ENCODE measurements at regions not wholly inside any gene's neighbourhood (a gene's known extent, or its start where the extent isn't known, plus 50 kb on each side); places are given as distances from the start of the nearest gene placed in this dataset.
"Not testable (repeated sequence)": the region's sequence is repeated elsewhere in the genome, so short reads cannot be mapped to it uniquely, and the experiment has no call there.

- ChIA-PET POLR2A (no interaction called here), CTCF (no interaction called here)
- Histone ChIP-seq H3K36me3 (ENCODE audit: control insufficient read depth, insufficient read depth, low read length) (no peaks in the 10 kb centered on the region), H3K4me1 (peaks cover 14% of the 10 kb centered on the region), H3K9me3 (peaks cover 8% of the 10 kb centered on the region), H3K27me3 (replicated peaks; ENCODE audit: control insufficient read depth, insufficient read depth, low read length) (no peaks in the 10 kb centered on the region), H3K4me3 (ENCODE audit: low read depth, low read length) (no peak overlapping the region)
- TF ChIP-seq CTCF (IDR thresholded peaks at IDR 0.05; ENCODE audit: insufficient read depth in 1 of 2, low read depth in 1 of 2, low read length in 1 of 2, severe bottlenecking in 1 of 2, unreplicated experiment in 1 of 2) = no peak
- Mint-ChIP-seq H3K9me3 (ENCODE audit: unreplicated experiment) (peaks cover 19% of the 10 kb centered on the region), H3K36me3 (ENCODE audit: insufficient read depth, unreplicated experiment) (no peaks in the 10 kb centered on the region), H3K27ac (ENCODE audit: unreplicated experiment) (no peak overlapping the region), H3K27me3 (ENCODE audit: insufficient read depth, unreplicated experiment) (no peaks in the 10 kb centered on the region), H3K4me1 (ENCODE audit: low read depth, unreplicated experiment) (no peaks in the 10 kb centered on the region), H3K4me3 (ENCODE audit: unreplicated experiment) (no peak overlapping the region)
- DNase-seq = no peak
- BruUV-seq (replicated peaks) = no TSS peak
- intact Hi-C loops (cut with micrococcal nuclease; ENCODE audit: unreplicated experiment) = no loop called here
Measured at GRCh38 chr2:208607694-208608093, 201.1 kb downstream of the PTH2R start.

- Histone ChIP-seq H3K9me3 (peaks cover 11% of the 10 kb centered on the region), H3K27me3 (replicated peaks; ENCODE audit: control insufficient read depth, insufficient read depth, low read length) (no peaks in the 10 kb centered on the region), H3K4me3 (ENCODE audit: low read depth, low read length) (no peak overlapping the region), H3K36me3 (ENCODE audit: control insufficient read depth, insufficient read depth, low read length) (no peaks in the 10 kb centered on the region), H3K4me1 (peaks cover 14% of the 10 kb centered on the region)
- no peak overlapping the region for H3K4me3 Mint-ChIP-seq (ENCODE audit: unreplicated experiment)
- no peaks in the 10 kb centered on the region for H3K27me3 Mint-ChIP-seq (ENCODE audit: insufficient read depth, unreplicated experiment)
- ChIA-PET POLR2A (no interaction called here), CTCF (no interaction called here)
- no peak for DNase-seq
- H3K9me3 Mint-ChIP-seq (ENCODE audit: unreplicated experiment) = peaks cover 25% of the 10 kb centered on the region
- TF ChIP-seq CTCF (IDR thresholded peaks at IDR 0.05; ENCODE audit: insufficient read depth in 1 of 2, low read depth in 1 of 2, low read length in 1 of 2, severe bottlenecking in 1 of 2, unreplicated experiment in 1 of 2) = no peak
- no peaks in the 10 kb centered on the region for H3K36me3 Mint-ChIP-seq (ENCODE audit: insufficient read depth, unreplicated experiment)
- intact Hi-C loops (cut with micrococcal nuclease; ENCODE audit: unreplicated experiment) = no loop called here
- H3K4me1 Mint-ChIP-seq (ENCODE audit: low read depth, unreplicated experiment) = no peaks in the 10 kb centered on the region
- BruUV-seq (replicated peaks) = no TSS peak
- H3K27ac Mint-ChIP-seq (ENCODE audit: unreplicated experiment) = no peak overlapping the region
Measured at GRCh38 chr2:208608122-208608835, 201.7 kb downstream of the PTH2R start.

- Histone ChIP-seq H3K36me3 (ENCODE audit: control insufficient read depth, insufficient read depth, low read length) (no peaks in the 10 kb centered on the region), H3K4me1 (peaks cover 14% of the 10 kb centered on the region), H3K27me3 (replicated peaks; ENCODE audit: control insufficient read depth, insufficient read depth, low read length) (no peaks in the 10 kb centered on the region), H3K9me3 (peaks cover 14% of the 10 kb centered on the region), H3K4me3 (ENCODE audit: low read depth, low read length) (no peak overlapping the region)
- DNase-seq = no peak
- intact Hi-C loops (cut with micrococcal nuclease; ENCODE audit: unreplicated experiment) = no loop called here
- TF ChIP-seq CTCF (IDR thresholded peaks at IDR 0.05; ENCODE audit: insufficient read depth in 1 of 2, low read depth in 1 of 2, low read length in 1 of 2, severe bottlenecking in 1 of 2, unreplicated experiment in 1 of 2) = no peak
- CTCF ChIA-PET = no interaction called here
- no TSS peak for BruUV-seq (replicated peaks)
- H3K4me3 Mint-ChIP-seq (ENCODE audit: unreplicated experiment) = no peak overlapping the region
- H3K27ac Mint-ChIP-seq (ENCODE audit: unreplicated experiment) = no peak overlapping the region
- H3K27me3 Mint-ChIP-seq (ENCODE audit: insufficient read depth, unreplicated experiment) = no peaks in the 10 kb centered on the region
- H3K36me3 Mint-ChIP-seq (ENCODE audit: insufficient read depth, unreplicated experiment) = no peaks in the 10 kb centered on the region
- POLR2A ChIA-PET = no interaction called here
- peaks cover 35% of the 10 kb centered on the region for H3K9me3 Mint-ChIP-seq (ENCODE audit: unreplicated experiment)
- no peaks in the 10 kb centered on the region for H3K4me1 Mint-ChIP-seq (ENCODE audit: low read depth, unreplicated experiment)
Measured at GRCh38 chr2:208609166-208609804, 202.7 kb downstream of the PTH2R start.

GRCh38 chr2:208615675-208616074, 209.1 kb downstream of the PTH2R start:
- Mint-ChIP-seq H3K9me3 (ENCODE audit: unreplicated experiment) (peaks cover 21% of the 10 kb centered on the region), H3K27ac (ENCODE audit: unreplicated experiment) (peak overlapping the region; percentile 26), H3K4me3 (ENCODE audit: unreplicated experiment) (peak overlapping the region; percentile 13), H3K4me1 (ENCODE audit: low read depth, unreplicated experiment) (peaks cover 21% of the 10 kb centered on the region)
- H3K36me3 Mint-ChIP-seq (ENCODE audit: insufficient read depth, unreplicated experiment); CTCF ChIA-PET; H3K4me3 ChIP-seq (ENCODE audit: low read depth, low read length); H3K27me3 Mint-ChIP-seq (ENCODE audit: insufficient read depth, unreplicated experiment); intact Hi-C loops (cut with micrococcal nuclease; ENCODE audit: unreplicated experiment); POLR2A ChIA-PET; H3K36me3 ChIP-seq (ENCODE audit: control insufficient read depth, insufficient read depth, low read length); H3K27me3 ChIP-seq (replicated peaks; ENCODE audit: control insufficient read depth, insufficient read depth, low read length); BruUV-seq (replicated peaks): not testable (repeated sequence)
- Histone ChIP-seq H3K9me3 (peaks cover 15% of the 10 kb centered on the region), H3K4me1 (peaks cover 24% of the 10 kb centered on the region)
- DNase-seq = peak in 1 of 2 experiments; percentile 19
